H9 (cell line): ENCODE measurements at regions not wholly inside any gene's neighbourhood (a gene's known extent, or its start where the extent isn't known, plus 50 kb on each side); places are given as distances from the start of the nearest gene placed in this dataset.

ENCODE experiments used
- DNase-seq: peaks from one replicate; pipeline ENCODE4 v3.0.0-alpha.2; 2017
- H2AFZ ChIP-seq: one replicate; pipeline ENCODE4 v1.6.1; 2013; ENCODE audit warnings: mild to moderate bottlenecking, low read length, control low read depth, moderate library complexity
- H2AK5ac ChIP-seq: 2 replicates; pipeline ENCODE4 v1.6.1; 2013; ENCODE audit warnings: low read length, control low read depth, mixed read lengths; ENCODE audit not compliant: insufficient read length
- H2BK120ac ChIP-seq: one replicate; pipeline ENCODE4 v1.6.1; 2013; ENCODE audit warnings: low read depth, mild to moderate bottlenecking, low read length, control low read depth, inconsistent platforms; ENCODE audit not compliant: poor library complexity, severe bottlenecking
- H2BK12ac ChIP-seq: 2 replicates; pipeline ENCODE4 v1.6.1; 2013; ENCODE audit warnings: low read length, control low read depth, mixed read lengths, low read depth; ENCODE audit not compliant: insufficient read length
- H2BK15ac ChIP-seq: 2 replicates; pipeline ENCODE4 v1.6.1; 2013; ENCODE audit warnings: low read depth, low read length, control low read depth
- H2BK20ac ChIP-seq: one replicate; pipeline ENCODE4 v1.6.1; 2013; ENCODE audit warnings: low read depth, mild to moderate bottlenecking, low read length, control low read depth, inconsistent platforms; ENCODE audit not compliant: poor library complexity, severe bottlenecking
- H2BK5ac ChIP-seq: 2 replicates; pipeline ENCODE4 v1.6.1; 2013; ENCODE audit warnings: low read length, control low read depth, mixed read lengths; ENCODE audit not compliant: insufficient read length
- H3K14ac ChIP-seq: 2 replicates; pipeline ENCODE4 v1.6.1; 2013; ENCODE audit warnings: low read length, control low read depth; ENCODE audit not compliant: insufficient read depth
- H3K18ac ChIP-seq: 2 replicates; pipeline ENCODE4 v1.6.1; 2013; ENCODE audit warnings: low read depth, mild to moderate bottlenecking, mixed read lengths, low read length, control low read depth; ENCODE audit not compliant: insufficient read length
- H3K23ac ChIP-seq: 2 replicates; pipeline ENCODE4 v1.6.1; 2013; ENCODE audit warnings: low read length, control low read depth, mixed read lengths, low read depth; ENCODE audit not compliant: insufficient read length
- H3K23me2 ChIP-seq: 2 replicates; pipeline ENCODE4 v1.6.1; 2013; ENCODE audit warnings: low read depth, mild to moderate bottlenecking, mixed read lengths, low read length, control low read depth; ENCODE audit not compliant: insufficient read length, poor library complexity, severe bottlenecking
- H3K27ac ChIP-seq: 2 replicates; pipeline ENCODE4 v1.5.1; 2013; ENCODE audit warnings: low read length, control low read depth, mixed read lengths, low read depth; ENCODE audit not compliant: insufficient read length
- H3K27me3 ChIP-seq: 2 replicates; pipeline ENCODE4 v1.6.1; 2013; ENCODE audit warnings: low read length, control low read depth, inconsistent platforms; ENCODE audit not compliant: insufficient read depth
- H3K4ac ChIP-seq: 2 replicates; pipeline ENCODE4 v1.6.1; 2013; ENCODE audit warnings: low read depth, mild to moderate bottlenecking, control low read depth, inconsistent platforms, low read length, moderate library complexity
- H3K4me1 ChIP-seq: 2 replicates; pipeline ENCODE4 v1.6.1; 2013; ENCODE audit warnings: low read length, control low read depth, inconsistent platforms; ENCODE audit not compliant: insufficient read depth
- H3K4me2 ChIP-seq: 2 replicates; pipeline ENCODE4 v1.6.1; 2013; ENCODE audit warnings: low read length, control low read depth, mixed read lengths; ENCODE audit not compliant: insufficient read length, insufficient read depth
- H3K56ac ChIP-seq: 2 replicates; pipeline ENCODE4 v1.6.1; 2013; ENCODE audit warnings: low read depth, mild to moderate bottlenecking, mixed read lengths, low read length, control low read depth; ENCODE audit not compliant: insufficient read length
- H3K79me1 ChIP-seq: 2 replicates; pipeline ENCODE4 v1.6.1; 2013; ENCODE audit warnings: low read depth, mild to moderate bottlenecking, moderate library complexity, low read length, control low read depth, inconsistent platforms; ENCODE audit not compliant: insufficient read depth, poor library complexity, severe bottlenecking
- H3K79me2 ChIP-seq: 2 replicates; pipeline ENCODE4 v1.6.1; 2013; ENCODE audit warnings: low read length, control low read depth, inconsistent platforms; ENCODE audit not compliant: insufficient read depth
- H3K9ac ChIP-seq: 2 replicates; pipeline ENCODE4 v1.6.1; 2013; ENCODE audit warnings: low read length, control low read depth, mixed read lengths; ENCODE audit not compliant: insufficient read length; ENCODE audit errors: extremely low read depth
- H3K9me3 ChIP-seq: one replicate; pipeline ENCODE4 v1.6.1; 2013; ENCODE audit warnings: low read depth, low read length, inconsistent platforms; ENCODE audit not compliant: control insufficient read depth
- H3T11ph ChIP-seq: one replicate; pipeline ENCODE4 v1.6.1; 2013; ENCODE audit warnings: mild to moderate bottlenecking, low read length, control low read depth, inconsistent platforms
- H4K20me1 ChIP-seq: one replicate; pipeline ENCODE4 v1.6.1; 2013; ENCODE audit not compliant: control insufficient read depth, insufficient read length, insufficient read depth
- H4K5ac ChIP-seq: 2 replicates; pipeline ENCODE4 v1.6.1; 2013; ENCODE audit warnings: low read depth, mild to moderate bottlenecking, mixed read lengths, low read length, control low read depth; ENCODE audit not compliant: insufficient read length
- H4K8ac ChIP-seq: replicated peaks from 2 replicates; pipeline ENCODE4 v1.6.1; 2013; ENCODE audit warnings: low read length, control low read depth, mixed read lengths, low read depth; ENCODE audit not compliant: insufficient read length
- H4K91ac ChIP-seq: 2 replicates; pipeline ENCODE4 v1.6.1; 2013; ENCODE audit warnings: low read depth, mild to moderate bottlenecking, moderate library complexity, mixed read lengths, low read length, control low read depth; ENCODE audit not compliant: insufficient read length
- H3K27ac Mint-ChIP-seq, 3 experiments: 2 replicates in 2 of 3; 3 replicates in 1 of 3; pipeline ENCODE4 v1.8.0; 2020 to 2021; ENCODE audit warnings: mixed read lengths in 3 of 3, mild to moderate bottlenecking in 1 of 3, moderate library complexity in 1 of 3
- H3K27me3 Mint-ChIP-seq: 2 replicates; pipeline ENCODE4 v1.8.0; 2021; ENCODE audit warnings: low read depth, mild to moderate bottlenecking, moderate library complexity, mixed read lengths
- H3K36me3 Mint-ChIP-seq, 3 experiments: 2 replicates in 2 of 3; 3 replicates in 1 of 3; pipeline ENCODE4 v1.8.0; 2020 to 2021; ENCODE audit warnings: low read depth in 3 of 3, mixed read lengths in 3 of 3; ENCODE audit not compliant: insufficient read depth in 1 of 3
- H3K4me1 Mint-ChIP-seq, 2 experiments: 2 replicates each; pipeline ENCODE4 v1.8.0; 2020; ENCODE audit warnings: mixed read lengths in 2 of 2
- H3K4me3 Mint-ChIP-seq, 2 experiments: 2 replicates in 1 of 2; 3 replicates in 1 of 2; pipeline ENCODE4 v1.8.0; 2020 to 2021; ENCODE audit warnings: mild to moderate bottlenecking in 2 of 2, mixed read lengths in 2 of 2, moderate library complexity in 1 of 2
- H3K9me3 Mint-ChIP-seq, 2 experiments: 2 replicates in 1 of 2; 3 replicates in 1 of 2; pipeline ENCODE4 v1.8.0; 2020; ENCODE audit warnings: mild to moderate bottlenecking in 2 of 2, mixed read lengths in 2 of 2, moderate library complexity in 1 of 2
- WGBS: extraction: QIAGEN DNeasy Blood & Tissue Kit; methylation state at CpG from one replicate; pipeline ENCODE4 v1.1.7; 2013; ENCODE audit warnings: missing lambda C conversion rate, low lambda C conversion rate, mixed read lengths; ENCODE audit not compliant: insufficient read length; ENCODE audit errors: extremely low coverage; 5-methylcytosine and 5-hydroxymethylcytosine counted together
- TF ChIP-seq, protein P1 (sequence below): fragments of 200-600 bp; sonication (generic); conservative IDR thresholded peaks from 3 replicates; pipeline ENCODE4 v1.8.0; 2021; ENCODE audit warnings: antibody characterized with exemption, mild to moderate bottlenecking

DNA sequence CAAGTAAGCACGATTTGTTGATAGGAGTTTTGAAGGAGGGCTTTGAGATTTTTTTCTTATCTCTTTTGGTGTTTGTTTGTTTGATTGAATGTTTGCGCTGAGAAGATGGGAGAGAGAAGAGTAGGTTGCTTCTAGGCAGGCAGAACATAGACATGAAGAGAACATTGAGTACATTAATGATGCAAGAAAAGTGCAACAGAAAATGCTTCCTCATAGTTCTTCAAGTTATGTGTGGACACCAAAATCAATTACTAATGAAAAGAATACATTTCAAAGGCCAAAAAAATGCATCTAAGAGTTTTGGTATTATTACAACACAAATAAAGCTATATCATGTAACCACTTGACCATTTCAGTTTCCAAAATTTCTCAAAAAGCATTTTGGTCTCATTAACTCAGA lies 191.0 kb upstream of the PPARGC1A start:
- Histone ChIP-seq H3K4me1 (no peaks in the 10 kb centered on the region; the same call in 1 of the 2 replicates), H3K4ac (no peak overlapping the region), H3K27ac (no peak overlapping the region), H2BK120ac (no peak overlapping the region), H2AFZ (no peak overlapping the region), H3K18ac (no peak overlapping the region), H4K8ac (no peak overlapping the region), H2BK12ac (no peak overlapping the region), H2BK5ac (no peak overlapping the region), H3K56ac (no peak overlapping the region), H2BK20ac (no peak overlapping the region), H3K9me3 (no peaks in the 10 kb centered on the region), H2BK15ac (no peak overlapping the region), H3K23ac (no peak overlapping the region), H3T11ph (no peak overlapping the region), H3K27me3 (no peaks in the 10 kb centered on the region), H4K5ac (no peak overlapping the region), H3K4me2 (no peak overlapping the region), H2AK5ac (no peak overlapping the region), H3K14ac (no peak overlapping the region), H4K91ac (no peak overlapping the region), H3K79me2 (no peaks in the 10 kb centered on the region), H3K79me1 (no peaks in the 10 kb centered on the region), H4K20me1 (no peaks in the 10 kb centered on the region), H3K9ac (no peak overlapping the region), H3K23me2 (no peaks in the 10 kb centered on the region)
- H3K36me3 Mint-ChIP-seq: no peaks in the 10 kb centered on the region
- no peak overlapping the region for H3K27ac Mint-ChIP-seq
- WGBS: no CpG with 5 or more reads among the region's 2 CpGs
- TF ChIP-seq, protein P1, sequence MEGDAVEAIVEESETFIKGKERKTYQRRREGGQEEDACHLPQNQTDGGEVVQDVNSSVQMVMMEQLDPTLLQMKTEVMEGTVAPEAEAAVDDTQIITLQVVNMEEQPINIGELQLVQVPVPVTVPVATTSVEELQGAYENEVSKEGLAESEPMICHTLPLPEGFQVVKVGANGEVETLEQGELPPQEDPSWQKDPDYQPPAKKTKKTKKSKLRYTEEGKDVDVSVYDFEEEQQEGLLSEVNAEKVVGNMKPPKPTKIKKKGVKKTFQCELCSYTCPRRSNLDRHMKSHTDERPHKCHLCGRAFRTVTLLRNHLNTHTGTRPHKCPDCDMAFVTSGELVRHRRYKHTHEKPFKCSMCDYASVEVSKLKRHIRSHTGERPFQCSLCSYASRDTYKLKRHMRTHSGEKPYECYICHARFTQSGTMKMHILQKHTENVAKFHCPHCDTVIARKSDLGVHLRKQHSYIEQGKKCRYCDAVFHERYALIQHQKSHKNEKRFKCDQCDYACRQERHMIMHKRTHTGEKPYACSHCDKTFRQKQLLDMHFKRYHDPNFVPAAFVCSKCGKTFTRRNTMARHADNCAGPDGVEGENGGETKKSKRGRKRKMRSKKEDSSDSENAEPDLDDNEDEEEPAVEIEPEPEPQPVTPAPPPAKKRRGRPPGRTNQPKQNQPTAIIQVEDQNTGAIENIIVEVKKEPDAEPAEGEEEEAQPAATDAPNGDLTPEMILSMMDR: no peak
- H3K4me3 Mint-ChIP-seq: no peak overlapping the region
- H3K9me3 Mint-ChIP-seq: no peaks in the 10 kb centered on the region
- DNase-seq: no peak
- H3K27me3 Mint-ChIP-seq: no peaks in the 10 kb centered on the region
- H3K4me1 Mint-ChIP-seq: no peaks in the 10 kb centered on the region
